ENCODE measurements at regions not wholly inside any gene's neighbourhood (a gene's known extent, or its start where the extent isn't known, plus 50 kb on each side); places are given as distances from the start of the nearest gene placed in this dataset.

- DNase-seq, result no peak
Observed at GRCh38 chr6:104173668-104174067, 686.1 kb downstream of the HACE1 start.

- DNase-seq, result no peak
Observed at GRCh38 chr6:104170401-104170800, 689.3 kb downstream of the HACE1 start.

- no peak for DNase-seq
Observed at GRCh38 chr6:104166055-104166668, 693.6 kb downstream of the HACE1 start.

GRCh38 chr6:104162036-104162669 is 697.6 kb downstream of the HACE1 start:
- DNase-seq, result no peak

GRCh38 chr6:104159045-104159618 is 700.6 kb downstream of the HACE1 start:
- no peak for DNase-seq

- DNase-seq, result no peak
Observed at GRCh38 chr6:104143757-104144156, 716.0 kb downstream of the HACE1 start.

- DNase-seq, result no peak
Observed at GRCh38 chr6:104134876-104135275, 724.8 kb downstream of the HACE1 start.

- DNase-seq, result no peak
Observed at GRCh38 chr6:104130343-104130742, 729.4 kb downstream of the HACE1 start.

- no peak for DNase-seq
Observed at GRCh38 chr6:104126315-104127005, 733.3 kb downstream of the HACE1 start.

GRCh38 chr6:104123227-104123626 is 736.5 kb downstream of the HACE1 start:
- no peak for DNase-seq

GRCh38 chr6:104118274-104118673 is 741.4 kb downstream of the HACE1 start:
- DNase-seq, result peak; percentile 7

GRCh38 chr6:104109806-104110205 is 749.9 kb downstream of the HACE1 start:
- no peak for DNase-seq

GRCh38 chr6:104108634-104109033 is 751.1 kb downstream of the HACE1 start:
- no peak for DNase-seq

GRCh38 chr6:104095661-104096416 is 763.9 kb downstream of the HACE1 start:
- no peak for DNase-seq

GRCh38 chr6:104087765-104088164 is 772.0 kb downstream of the HACE1 start:
- DNase-seq, result no peak

GRCh38 chr6:104068281-104068680 is 791.4 kb downstream of the HACE1 start:
- no peak for DNase-seq

GRCh38 chr6:104064876-104065275 is 794.8 kb downstream of the HACE1 start:
- no peak for DNase-seq

GRCh38 chr6:104050455-104050854 is 809.3 kb downstream of the HACE1 start:
- DNase-seq, result no peak

GRCh38 chr6:104046426-104046825 is 813.3 kb downstream of the HACE1 start:
- no peak for DNase-seq

- DNase-seq, result no peak
Observed at GRCh38 chr6:104031346-104031745, 828.4 kb downstream of the HACE1 start.

GRCh38 chr6:104022126-104022525 is 837.6 kb downstream of the HACE1 start:
- no peak for DNase-seq

- no peak for DNase-seq
Observed at GRCh38 chr6:104019075-104019753, 840.5 kb downstream of the HACE1 start.

Data from amniotic stem cell (primary cell).